ENCODE measurements at regions not wholly inside any gene's neighbourhood (a gene's known extent, or its start where the extent isn't known, plus 50 kb on each side); places are given as distances from the start of the nearest gene placed in this dataset.
A peak's percentile ranks its signal among the peaks of the same experiment; 100 is the strongest.

GRCh38 chr7:57274535-57275283 is 142.5 kb upstream of the ZNF479 start:
- WGBS (ENCODE audit: insufficient coverage) = no CpG with 5 or more reads among the region's 1 CpG
- H3K4me3 ChIP-seq (ENCODE audit: low read length) = no peak overlapping the region
- intact Hi-C loops (cut with micrococcal nuclease) = no loop called here
- TF ChIP-seq CTCF (IDR thresholded peaks at IDR 0.05) = no peak
- no peaks in the 10 kb centered on the region for H3K4me1 Mint-ChIP-seq
- H3K27ac Mint-ChIP-seq = no peak overlapping the region
- peaks cover 31% of the 10 kb centered on the region for H3K36me3 Mint-ChIP-seq
- H3K4me1 ChIP-seq (ENCODE audit: control insufficient read depth, insufficient read depth, low read length) = no peaks in the 10 kb centered on the region
- H3K9me3 ChIP-seq (ENCODE audit: control insufficient read depth, insufficient read depth, low read length) = peaks cover 19% of the 10 kb centered on the region
- no peak overlapping the region for H3K4me3 Mint-ChIP-seq
- no peaks in the 10 kb centered on the region for H3K27me3 ChIP-seq (ENCODE audit: control insufficient read depth, insufficient read depth, low read length)
- peaks cover 8 to 21% of the 10 kb centered on the region in 2 donors for H3K9me3 Mint-ChIP-seq
- no peak overlapping the region for H3K27ac ChIP-seq (ENCODE audit: low read length)
- H3K36me3 ChIP-seq (ENCODE audit: control insufficient read depth, insufficient read depth, low read length) = no peaks in the 10 kb centered on the region
- ATAC-seq = no peak
- DNase-seq = no peak
- H3K27me3 Mint-ChIP-seq (ENCODE audit: low read depth in 2 of 2) = no peaks in the 10 kb centered on the region

- no peak overlapping the region for H3K4me3 ChIP-seq (ENCODE audit: low read length)
- TF ChIP-seq CTCF (IDR thresholded peaks at IDR 0.05) = no peak
- no peaks in the 10 kb centered on the region for H3K4me1 Mint-ChIP-seq
- no peaks in the 10 kb centered on the region for H3K27me3 ChIP-seq (ENCODE audit: control insufficient read depth, insufficient read depth, low read length)
- DNase-seq (no peak), ATAC-seq (no peak)
- no peak overlapping the region for H3K4me3 Mint-ChIP-seq
- intact Hi-C loops (cut with micrococcal nuclease) = no loop called here
- H3K27ac Mint-ChIP-seq = no peak overlapping the region
- no peaks in the 10 kb centered on the region for H3K4me1 ChIP-seq (ENCODE audit: control insufficient read depth, insufficient read depth, low read length)
- H3K9me3 Mint-ChIP-seq = peaks cover 9 to 13% of the 10 kb centered on the region in 2 donors
- no peaks in the 10 kb centered on the region for H3K27me3 Mint-ChIP-seq (ENCODE audit: low read depth in 2 of 2)
- H3K36me3 Mint-ChIP-seq = peaks cover 11% of the 10 kb centered on the region
- no peak overlapping the region for H3K27ac ChIP-seq (ENCODE audit: low read length)
- WGBS (ENCODE audit: insufficient coverage) = 88% methylated on average over 1 of the region's 4 CpGs
- H3K9me3 ChIP-seq (ENCODE audit: control insufficient read depth, insufficient read depth, low read length) = peaks cover 36% of the 10 kb centered on the region
- H3K36me3 ChIP-seq (ENCODE audit: control insufficient read depth, insufficient read depth, low read length) = no peaks in the 10 kb centered on the region
Measured at GRCh38 chr7:57300747-57301146, 149.2 kb upstream of the ZNF716 start.

- H3K4me3 Mint-ChIP-seq = no peak overlapping the region
- ATAC-seq (peak in 2 of 3 donors; percentile 53 to 73), DNase-seq (no peak)
- no peak overlapping the region for H3K4me3 ChIP-seq (ENCODE audit: low read length)
- no peaks in the 10 kb centered on the region for H3K36me3 ChIP-seq (ENCODE audit: control insufficient read depth, insufficient read depth, low read length)
- H3K36me3 Mint-ChIP-seq = peaks cover 11% of the 10 kb centered on the region
- no peak for TF ChIP-seq CTCF (IDR thresholded peaks at IDR 0.05)
- 63% methylated on average over 16 of the region's 17 CpGs for WGBS (ENCODE audit: insufficient coverage)
- H3K27ac Mint-ChIP-seq = no peak overlapping the region
- H3K9me3 Mint-ChIP-seq = peaks cover 12 to 16% of the 10 kb centered on the region in 2 donors
- H3K4me1 Mint-ChIP-seq = no peaks in the 10 kb centered on the region
- intact Hi-C loops (cut with micrococcal nuclease) = no loop called here
- H3K27ac ChIP-seq (ENCODE audit: low read length) = no peak overlapping the region
- H3K4me1 ChIP-seq (ENCODE audit: control insufficient read depth, insufficient read depth, low read length) = no peaks in the 10 kb centered on the region
- H3K27me3 Mint-ChIP-seq (ENCODE audit: low read depth in 2 of 2) = no peaks in the 10 kb centered on the region
- no peaks in the 10 kb centered on the region for H3K27me3 ChIP-seq (ENCODE audit: control insufficient read depth, insufficient read depth, low read length)
- peaks cover 44% of the 10 kb centered on the region for H3K9me3 ChIP-seq (ENCODE audit: control insufficient read depth, insufficient read depth, low read length)
Measured at GRCh38 chr7:57305192-57305748, 144.7 kb upstream of the ZNF716 start.
